Spleen (tissue), 7 donors: ENCODE measurements at regions not wholly inside any gene's neighbourhood (a gene's known extent, or its start where the extent isn't known, plus 50 kb on each side); places are given as distances from the start of the nearest gene placed in this dataset.

ENCODE experiments used
- POLR2A ChIP-seq, 3 donors: fragments of 450-650 bp; IDR thresholded peaks; one replicate each; pipeline ENCODE4 v1.5.1; 2017; ENCODE audit warnings: antibody characterized with exemption in 3 of 3, mild to moderate bottlenecking in 1 of 3
- TF ChIP-seq, protein P1 (sequence below), 11 experiments: fragments of 200-600 bp in 7 of 11; fragments of 450-650 bp in 4 of 11; sonication (generic) in 4 of 11; IDR thresholded peaks in 8 of 11; conservative IDR thresholded peaks in 3 of 11; 1 replicate in 7 of 11; 2 replicates in 4 of 11; pipeline versions ENCODE4 v1.4.0 to v1.8.0; 2016 to 2021; ENCODE audit warnings: antibody characterized with exemption in 11 of 11, inconsistent platforms in 4 of 11, mild to moderate bottlenecking in 1 of 11
- donor health status: DM: no; HTN: no; CAD: no; lungs with moderate emphysema.
- donor health status: DM: no; HTN: no; CAD: no.
- donor health status: DM: no; HTN: no; CAD: no.

DNA sequence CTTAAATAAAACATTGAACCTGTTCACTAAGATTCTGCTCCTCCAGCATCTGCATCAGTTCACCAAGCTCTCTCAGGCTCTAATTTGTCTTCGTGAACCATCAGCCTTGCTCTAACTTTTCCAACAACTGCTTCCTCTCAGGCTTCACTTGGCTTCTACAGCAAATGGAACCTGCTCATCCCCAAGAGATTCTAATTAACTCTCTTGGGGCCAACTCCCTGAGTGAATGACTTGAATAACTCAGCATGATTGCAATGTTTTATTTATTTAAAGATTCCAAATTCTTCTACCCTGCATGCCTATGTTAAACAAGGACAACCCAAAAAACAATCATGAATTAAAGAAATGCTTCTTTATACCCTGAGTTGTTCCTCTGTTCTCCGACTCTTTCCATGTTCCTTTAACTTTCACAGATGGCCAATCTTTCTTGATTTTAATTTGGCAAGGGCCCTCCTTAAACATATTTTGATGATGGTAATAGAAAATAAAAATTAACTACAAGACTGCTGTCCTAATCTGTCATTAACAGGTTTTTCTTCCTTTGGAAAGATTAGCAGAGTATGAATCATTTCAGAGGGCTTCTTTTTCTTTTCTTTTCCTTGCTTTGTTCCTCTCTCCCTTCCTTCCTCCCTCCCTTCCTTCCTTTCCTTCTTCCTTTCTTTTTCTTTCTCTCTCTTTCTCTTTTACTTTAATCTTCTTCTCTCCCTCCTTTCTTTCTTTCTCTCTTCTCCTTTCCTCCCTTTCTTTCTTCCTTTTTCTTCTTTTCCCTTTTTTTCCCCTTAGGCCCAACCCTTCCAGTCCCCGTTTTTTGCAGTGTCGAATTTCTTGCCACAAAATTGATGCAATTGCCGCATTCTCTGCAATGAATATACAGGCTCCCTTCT is 195.0 kb upstream of the RHOBTB1 start:
- no peak for TF ChIP-seq POLR2A (IDR thresholded peaks at IDR 0.05)
- TF ChIP-seq, protein P1, sequence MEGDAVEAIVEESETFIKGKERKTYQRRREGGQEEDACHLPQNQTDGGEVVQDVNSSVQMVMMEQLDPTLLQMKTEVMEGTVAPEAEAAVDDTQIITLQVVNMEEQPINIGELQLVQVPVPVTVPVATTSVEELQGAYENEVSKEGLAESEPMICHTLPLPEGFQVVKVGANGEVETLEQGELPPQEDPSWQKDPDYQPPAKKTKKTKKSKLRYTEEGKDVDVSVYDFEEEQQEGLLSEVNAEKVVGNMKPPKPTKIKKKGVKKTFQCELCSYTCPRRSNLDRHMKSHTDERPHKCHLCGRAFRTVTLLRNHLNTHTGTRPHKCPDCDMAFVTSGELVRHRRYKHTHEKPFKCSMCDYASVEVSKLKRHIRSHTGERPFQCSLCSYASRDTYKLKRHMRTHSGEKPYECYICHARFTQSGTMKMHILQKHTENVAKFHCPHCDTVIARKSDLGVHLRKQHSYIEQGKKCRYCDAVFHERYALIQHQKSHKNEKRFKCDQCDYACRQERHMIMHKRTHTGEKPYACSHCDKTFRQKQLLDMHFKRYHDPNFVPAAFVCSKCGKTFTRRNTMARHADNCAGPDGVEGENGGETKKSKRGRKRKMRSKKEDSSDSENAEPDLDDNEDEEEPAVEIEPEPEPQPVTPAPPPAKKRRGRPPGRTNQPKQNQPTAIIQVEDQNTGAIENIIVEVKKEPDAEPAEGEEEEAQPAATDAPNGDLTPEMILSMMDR (IDR thresholded peaks at IDR 0.05 in 8 of 11, conservative IDR thresholded peaks at IDR 0.05 in 3 of 11) = no peak
